ENCODE measurements at regions not wholly inside any gene's neighbourhood (a gene's known extent, or its start where the extent isn't known, plus 50 kb on each side); places are given as distances from the start of the nearest gene placed in this dataset.

- DNase-seq (ENCODE audit: low read depth in 1 of 2, low spot score in 1 of 2) = no peak
- Histone ChIP-seq H3K27me3 (ENCODE audit: insufficient read depth, poor library complexity, severe bottlenecking) (peaks cover 3% of the 10 kb centered on the region), H3K27ac (replicated peaks) (no peak overlapping the region), H3K4me3 (replicated peaks; ENCODE audit: insufficient read depth, low read length) (no peak overlapping the region)
- TF ChIP-seq SPI1 (IDR thresholded peaks at IDR 0.05; ENCODE audit: borderline replicate concordance, low read depth) = no peak
- no peak for TF ChIP-seq CTCF (IDR thresholded peaks at IDR 0.05; ENCODE audit: insufficient read depth, low read length)
- no peak for TF ChIP-seq POLR2AphosphoS5 (IDR thresholded peaks at IDR 0.05; ENCODE audit: low read depth)
- TF ChIP-seq REST (IDR thresholded peaks at IDR 0.05; ENCODE audit: insufficient replicate concordance, low read depth) = no peak
- TF ChIP-seq GABPA (IDR thresholded peaks at IDR 0.05; ENCODE audit: low read depth) = no peak
Observed at GRCh38 chr3:102183623-102184022, 251.2 kb upstream of the ZPLD1 start.

GRCh38 chr3:102189541-102189940 lies 245.3 kb upstream of the ZPLD1 start:
- Histone ChIP-seq H3K4me3 (replicated peaks; ENCODE audit: insufficient read depth, low read length) (no peak overlapping the region), H3K27me3 (ENCODE audit: insufficient read depth, poor library complexity, severe bottlenecking) (no peaks in the 10 kb centered on the region), H3K27ac (replicated peaks) (no peak overlapping the region)
- TF ChIP-seq GABPA (IDR thresholded peaks at IDR 0.05; ENCODE audit: low read depth) = no peak
- TF ChIP-seq POLR2AphosphoS5 (IDR thresholded peaks at IDR 0.05; ENCODE audit: low read depth) = no peak
- no peak for TF ChIP-seq CTCF (IDR thresholded peaks at IDR 0.05; ENCODE audit: insufficient read depth, low read length)
- TF ChIP-seq REST (IDR thresholded peaks at IDR 0.05; ENCODE audit: insufficient replicate concordance, low read depth) = no peak
- no peak for TF ChIP-seq SPI1 (IDR thresholded peaks at IDR 0.05; ENCODE audit: borderline replicate concordance, low read depth)
- no peak for DNase-seq (ENCODE audit: low read depth in 1 of 2, low spot score in 1 of 2)

- Histone ChIP-seq H3K27me3 (ENCODE audit: insufficient read depth, poor library complexity, severe bottlenecking) (no peaks in the 10 kb centered on the region), H3K4me3 (replicated peaks; ENCODE audit: insufficient read depth, low read length) (no peak overlapping the region), H3K27ac (replicated peaks) (no peak overlapping the region)
- TF ChIP-seq GABPA (IDR thresholded peaks at IDR 0.05; ENCODE audit: low read depth) (no peak), REST (IDR thresholded peaks at IDR 0.05; ENCODE audit: insufficient replicate concordance, low read depth) (no peak), CTCF (IDR thresholded peaks at IDR 0.05; ENCODE audit: insufficient read depth, low read length) (no peak), POLR2AphosphoS5 (IDR thresholded peaks at IDR 0.05; ENCODE audit: low read depth) (no peak), SPI1 (IDR thresholded peaks at IDR 0.05; ENCODE audit: borderline replicate concordance, low read depth) (no peak)
- DNase-seq (ENCODE audit: low read depth in 1 of 2, low spot score in 1 of 2) = no peak
Observed at GRCh38 chr3:102189956-102190723, 244.7 kb upstream of the ZPLD1 start.

Measured in HL-60 (cell line).